ENCODE measurements at regions not wholly inside any gene's neighbourhood (a gene's known extent, or its start where the extent isn't known, plus 50 kb on each side); places are given as distances from the start of the nearest gene placed in this dataset.

- Mint-ChIP-seq H3K4me1 (ENCODE audit: insufficient read depth, unreplicated experiment) (peaks cover 1% of the 10 kb centered on the region), H3K9me3 (ENCODE audit: unreplicated experiment) (no peaks in the 10 kb centered on the region), H3K36me3 (ENCODE audit: insufficient read depth, unreplicated experiment) (no peaks in the 10 kb centered on the region), H3K4me3 (ENCODE audit: unreplicated experiment) (no peak overlapping the region), H3K27me3 (ENCODE audit: insufficient read depth, unreplicated experiment) (no peaks in the 10 kb centered on the region), H3K27ac (ENCODE audit: low read depth, unreplicated experiment) (no peak overlapping the region)
- no peak for TF ChIP-seq CTCF (IDR thresholded peaks at IDR 0.05; ENCODE audit: unreplicated experiment)
- ChIA-PET CTCF (interaction anchor here (0.6 kb wide), 1 partner anchor 884 kb away, joined by 3 read pairs; no protein-coding TSS in a partner anchor), POLR2A (no interaction called here)
- no TSS peak for BruUV-seq (replicated peaks)
- intact Hi-C loops (cut with micrococcal nuclease) = no loop called here
- DNase-seq (ENCODE audit: unreplicated experiment) = no peak
Observed at GRCh38 chr16:60225541-60225940, 1491.4 kb upstream of the GOT2 start.

GRCh38 chr16:60217787-60218186, 1483.7 kb upstream of the GOT2 start:
- DNase-seq (ENCODE audit: unreplicated experiment) = no peak
- intact Hi-C loops (cut with micrococcal nuclease) = no loop called here
- no peaks in the 10 kb centered on the region for H3K9me3 Mint-ChIP-seq (ENCODE audit: unreplicated experiment)
- H3K27me3 Mint-ChIP-seq (ENCODE audit: insufficient read depth, unreplicated experiment) = no peaks in the 10 kb centered on the region
- H3K4me1 Mint-ChIP-seq (ENCODE audit: insufficient read depth, unreplicated experiment) = no peaks in the 10 kb centered on the region
- ChIA-PET POLR2A (no interaction called here), CTCF (interaction anchor here (0.6 kb wide), 1 partner anchor 10 kb away, joined by 3 read pairs; no protein-coding TSS in a partner anchor)
- H3K36me3 Mint-ChIP-seq (ENCODE audit: insufficient read depth, unreplicated experiment) = no peaks in the 10 kb centered on the region
- H3K4me3 Mint-ChIP-seq (ENCODE audit: unreplicated experiment) = no peak overlapping the region
- H3K27ac Mint-ChIP-seq (ENCODE audit: low read depth, unreplicated experiment) = no peak overlapping the region
- no TSS peak for BruUV-seq (replicated peaks)
- TF ChIP-seq CTCF (IDR thresholded peaks at IDR 0.05; ENCODE audit: unreplicated experiment) = no peak

GRCh38 chr16:60214311-60214710, 1480.2 kb upstream of the GOT2 start:
- no peak overlapping the region for H3K27ac Mint-ChIP-seq (ENCODE audit: low read depth, unreplicated experiment)
- DNase-seq (ENCODE audit: unreplicated experiment) = no peak
- H3K4me3 Mint-ChIP-seq (ENCODE audit: unreplicated experiment) = no peak overlapping the region
- no peaks in the 10 kb centered on the region for H3K27me3 Mint-ChIP-seq (ENCODE audit: insufficient read depth, unreplicated experiment)
- no peak for TF ChIP-seq CTCF (IDR thresholded peaks at IDR 0.05; ENCODE audit: unreplicated experiment)
- peaks cover 6% of the 10 kb centered on the region for H3K9me3 Mint-ChIP-seq (ENCODE audit: unreplicated experiment)
- no peaks in the 10 kb centered on the region for H3K36me3 Mint-ChIP-seq (ENCODE audit: insufficient read depth, unreplicated experiment)
- intact Hi-C loops (cut with micrococcal nuclease) = no loop called here
- H3K4me1 Mint-ChIP-seq (ENCODE audit: insufficient read depth, unreplicated experiment) = no peaks in the 10 kb centered on the region
- ChIA-PET POLR2A (no interaction called here), CTCF (interaction anchor here (0.8 to 1.0 kb wide), 2 partner anchors 9 to 11 kb away, joined by 3 to 6 read pairs; no protein-coding TSS in a partner anchor)
- no TSS peak for BruUV-seq (replicated peaks)

DNA sequence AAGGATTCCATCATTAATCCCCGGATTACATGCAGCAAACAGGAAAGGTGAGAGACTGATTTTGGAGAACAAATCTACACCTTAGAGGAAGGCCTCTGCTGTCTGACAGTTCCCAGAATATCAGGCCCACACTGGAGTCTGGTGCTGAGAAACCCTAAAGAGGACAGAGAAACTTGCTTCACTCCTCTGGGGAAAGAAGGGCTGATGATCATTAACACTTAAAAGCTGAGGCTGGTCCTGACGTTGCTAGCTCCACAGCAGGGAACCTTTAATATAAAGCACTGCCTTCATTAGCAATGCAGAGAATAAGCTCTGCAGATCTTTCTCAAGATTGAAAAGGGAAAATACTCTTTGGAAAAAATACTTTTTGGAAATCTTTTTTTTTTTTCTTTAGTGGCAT, 1472.4 kb upstream of the GOT2 start:
- DNase-seq (ENCODE audit: unreplicated experiment) = no peak
- no peaks in the 10 kb centered on the region for H3K36me3 Mint-ChIP-seq (ENCODE audit: insufficient read depth, unreplicated experiment)
- peaks cover 7% of the 10 kb centered on the region for H3K4me1 Mint-ChIP-seq (ENCODE audit: insufficient read depth, unreplicated experiment)
- no peak for TF ChIP-seq CTCF (IDR thresholded peaks at IDR 0.05; ENCODE audit: unreplicated experiment)
- CTCF ChIA-PET = interaction anchor here (0.8 kb wide), 1 partner anchor 171 kb away, joined by 3 read pairs; no protein-coding TSS in a partner anchor
- H3K9me3 Mint-ChIP-seq (ENCODE audit: unreplicated experiment) = peaks cover 3% of the 10 kb centered on the region
- no peaks in the 10 kb centered on the region for H3K27me3 Mint-ChIP-seq (ENCODE audit: insufficient read depth, unreplicated experiment)
- POLR2A ChIA-PET = no interaction called here
- H3K27ac Mint-ChIP-seq (ENCODE audit: low read depth, unreplicated experiment) = no peak overlapping the region
- no peak overlapping the region for H3K4me3 Mint-ChIP-seq (ENCODE audit: unreplicated experiment)
- intact Hi-C loops (cut with micrococcal nuclease) = no loop called here
- no TSS peak for BruUV-seq (replicated peaks)
